Endodermal cell (in vitro differentiated cells): ENCODE measurements at regions not wholly inside any gene's neighbourhood (a gene's known extent, or its start where the extent isn't known, plus 50 kb on each side); places are given as distances from the start of the nearest gene placed in this dataset.

Experiments used
- DNase-seq: peaks from one replicate; pipeline ENCODE4 v3.0.0-alpha.2; 2017
- H3K27ac ChIP-seq: 2 replicates; pipeline ENCODE4 v1.5.1; 2013; ENCODE audit warnings: mild to moderate bottlenecking, low read depth, low read length, moderate library complexity
- H3K27me3 ChIP-seq: 2 replicates; pipeline ENCODE4 v1.6.1; 2013; ENCODE audit warnings: mild to moderate bottlenecking, low read length, moderate library complexity; ENCODE audit not compliant: insufficient read depth, control insufficient read depth, poor library complexity, severe bottlenecking
- H3K36me3 ChIP-seq: 2 replicates; pipeline ENCODE4 v1.7.0; 2013; ENCODE audit warnings: mild to moderate bottlenecking, low read length, moderate library complexity; ENCODE audit not compliant: control insufficient read depth, insufficient read depth
- H3K4me1 ChIP-seq: one replicate; pipeline ENCODE4 v1.7.0; 2013; ENCODE audit warnings: low read length; ENCODE audit not compliant: control insufficient read depth, insufficient read depth
- H3K4me3 ChIP-seq: 2 replicates; pipeline ENCODE4 v1.5.1; 2013; ENCODE audit warnings: mild to moderate bottlenecking, low read length, moderate library complexity
- H3K9ac ChIP-seq: 2 replicates; pipeline ENCODE4 v1.6.1; 2013; ENCODE audit warnings: mild to moderate bottlenecking, low read length, moderate library complexity; ENCODE audit not compliant: poor library complexity, severe bottlenecking; ENCODE audit errors: extremely low read depth
- H3K9me3 ChIP-seq: 2 replicates; pipeline ENCODE4 v1.6.1; 2013; ENCODE audit warnings: mild to moderate bottlenecking, low read length, moderate library complexity; ENCODE audit not compliant: control insufficient read depth
- H3K27ac Mint-ChIP-seq: 2 replicates; pipeline ENCODE4 v1.8.0; 2020; ENCODE audit warnings: mixed read lengths
- H3K27me3 Mint-ChIP-seq: 2 replicates; pipeline ENCODE4 v1.8.0; 2021; ENCODE audit warnings: mild to moderate bottlenecking, mixed read lengths; ENCODE audit not compliant: insufficient read depth
- H3K36me3 Mint-ChIP-seq: 2 replicates; pipeline ENCODE4 v1.8.0; 2020; ENCODE audit warnings: low read depth, mixed read lengths
- H3K4me1 Mint-ChIP-seq: 2 replicates; pipeline ENCODE4 v1.8.0; 2020; ENCODE audit warnings: mixed read lengths
- H3K4me3 Mint-ChIP-seq: 2 replicates; pipeline ENCODE4 v1.8.0; 2020; ENCODE audit warnings: mild to moderate bottlenecking, moderate library complexity, mixed read lengths
- H3K9me3 Mint-ChIP-seq: 2 replicates; pipeline ENCODE4 v1.8.0; 2020; ENCODE audit warnings: mild to moderate bottlenecking, mixed read lengths
- CTCF ChIP-seq: fragments of 200-600 bp; sonication (generic); conservative IDR thresholded peaks from 2 replicates; pipeline ENCODE4 v1.5.0; 2021; ENCODE audit warnings: antibody characterized with exemption, mild to moderate bottlenecking
- WGBS, 2 experiments: methylation state at CpG; one replicate each; pipeline versions ENCODE4 v1.1.5 to v1.1.7; 2013; ENCODE audit warnings: missing lambda C conversion rate in 2 of 2, mixed read lengths in 1 of 2; ENCODE audit not compliant: insufficient coverage in 1 of 2, insufficient read length in 1 of 2; 5-methylcytosine and 5-hydroxymethylcytosine counted together

- Mint-ChIP-seq H3K27ac (no peak overlapping the region), H3K4me3 (no peak overlapping the region), H3K9me3 (no peaks in the 10 kb centered on the region), H3K36me3 (no peaks in the 10 kb centered on the region), H3K27me3 (no peaks in the 10 kb centered on the region), H3K4me1 (peaks cover 1% of the 10 kb centered on the region)
- no peaks in the 10 kb centered on the region for H3K27me3 ChIP-seq
- H3K36me3 ChIP-seq: no peaks in the 10 kb centered on the region
- H3K9me3 ChIP-seq: no peaks in the 10 kb centered on the region
- no peak overlapping the region for H3K4me3 ChIP-seq
- DNase-seq: peak; percentile 15
- TF ChIP-seq CTCF: no peak
- WGBS, 2 experiments: 90 to 95% methylated on average over 6 to 9 of the region's 9 CpGs
- no peak overlapping the region for H3K27ac ChIP-seq
- H3K9ac ChIP-seq: no peak overlapping the region
- H3K4me1 ChIP-seq: no peaks in the 10 kb centered on the region
These were observed 144.6 kb upstream of the PPP1R26 start for GRCh38 chr9:135334953-135335460.

- Mint-ChIP-seq H3K4me3 (no peak overlapping the region), H3K4me1 (peaks cover 8% of the 10 kb centered on the region), H3K9me3 (no peaks in the 10 kb centered on the region), H3K36me3 (no peaks in the 10 kb centered on the region), H3K27me3 (no peaks in the 10 kb centered on the region), H3K27ac (no peak overlapping the region)
- no peaks in the 10 kb centered on the region for H3K36me3 ChIP-seq
- H3K27ac ChIP-seq: no peak overlapping the region
- H3K4me3 ChIP-seq: no peak overlapping the region
- H3K4me1 ChIP-seq: no peaks in the 10 kb centered on the region
- no peaks in the 10 kb centered on the region for H3K27me3 ChIP-seq
- 92 to 96% methylated on average over 12 to 14 of the region's 14 CpGs for WGBS, 2 experiments
- H3K9me3 ChIP-seq: no peaks in the 10 kb centered on the region
- TF ChIP-seq CTCF: no peak
- H3K9ac ChIP-seq: no peak overlapping the region
- peak; percentile 35 for DNase-seq
These were observed 143.8 kb upstream of the PPP1R26 start for GRCh38 chr9:135335691-135336181.

GRCh38 chr9:135336722-135337527, 142.7 kb upstream of the PPP1R26 start:
- DNase-seq: peak; percentile 24
- H3K36me3 ChIP-seq: no peaks in the 10 kb centered on the region
- Mint-ChIP-seq H3K4me3 (no peak overlapping the region), H3K27me3 (no peaks in the 10 kb centered on the region), H3K9me3 (no peaks in the 10 kb centered on the region), H3K36me3 (no peaks in the 10 kb centered on the region), H3K27ac (no peak overlapping the region), H3K4me1 (peaks cover 10% of the 10 kb centered on the region)
- H3K27ac ChIP-seq: no peak overlapping the region
- H3K4me3 ChIP-seq: no peak overlapping the region
- WGBS, 2 experiments: 91 to 94% methylated on average over 10 to 23 of the region's 23 CpGs
- no peak for TF ChIP-seq CTCF
- H3K9me3 ChIP-seq: no peaks in the 10 kb centered on the region
- no peaks in the 10 kb centered on the region for H3K27me3 ChIP-seq
- no peaks in the 10 kb centered on the region for H3K4me1 ChIP-seq
- H3K9ac ChIP-seq: no peak overlapping the region
